CD4-positive, alpha-beta memory T cell (primary cell): ENCODE measurements at regions not wholly inside any gene's neighbourhood (a gene's known extent, or its start where the extent isn't known, plus 50 kb on each side); places are given as distances from the start of the nearest gene placed in this dataset.

Source experiments
- CTCF ChIA-PET: fragments of 350-600 bp; sonication (Branson Sonifier 250); formaldehyde crosslinking; loops from one replicate; lab custom pipeline; 2021; ENCODE audit warnings: inconsistent platforms; ENCODE audit not compliant: partially characterized antibody; lab: Charles Lee
- POLR2A ChIA-PET: fragments of 350-600 bp; sonication (Branson Sonifier 250); formaldehyde crosslinking; loops from one replicate; lab custom pipeline; 2021; ENCODE audit not compliant: partially characterized antibody; lab: Charles Lee
- DNase-seq, 5 donors: peaks; one replicate each; pipeline versions ENCODE4 v3.0.0 to v3.0.0-alpha.2; 2020 to 2022; ENCODE audit warnings: mixed read lengths in 1 of 5
- H3K27ac ChIP-seq: one replicate; pipeline ENCODE4 v1.7.0; 2013; ENCODE audit warnings: low read depth, low read length
- H3K27me3 ChIP-seq: 2 replicates; pipeline ENCODE4 v1.7.0; 2013; ENCODE audit warnings: mild to moderate bottlenecking, low read length, moderate library complexity; ENCODE audit not compliant: insufficient read depth
- H3K36me3 ChIP-seq: 2 replicates; pipeline ENCODE4 v1.7.0; 2013; ENCODE audit warnings: mild to moderate bottlenecking, low read length, moderate library complexity; ENCODE audit not compliant: insufficient read depth
- H3K4me1 ChIP-seq: 2 replicates; pipeline ENCODE4 v1.7.0; 2013; ENCODE audit warnings: mild to moderate bottlenecking, low read length, moderate library complexity; ENCODE audit not compliant: insufficient read depth
- H3K4me3 ChIP-seq, 2 donors: one replicate each; pipeline ENCODE4 v1.7.0; 2013; ENCODE audit warnings: low read length in 2 of 2, mild to moderate bottlenecking in 1 of 2
- H3K9me3 ChIP-seq, 2 donors: one replicate each; pipeline ENCODE4 v1.7.0; 2013; ENCODE audit warnings: low read length in 2 of 2, control low read depth in 1 of 2; ENCODE audit not compliant: control insufficient read depth in 1 of 2
- H3K27ac Mint-ChIP-seq, 7 donors: one replicate each; pipeline ENCODE4 v1.8.0; 2020 to 2021; ENCODE audit warnings: mixed read lengths in 7 of 7, mild to moderate bottlenecking in 6 of 7, inconsistent platforms in 3 of 7, moderate library complexity in 3 of 7
- H3K27me3 Mint-ChIP-seq, 2 donors: one replicate each; pipeline ENCODE4 v1.8.0; 2020 to 2021; ENCODE audit warnings: mixed read lengths in 2 of 2
- H3K36me3 Mint-ChIP-seq, 2 donors: one replicate each; pipeline ENCODE4 v1.8.0; 2020 to 2021; ENCODE audit warnings: mixed read lengths in 2 of 2, inconsistent platforms in 1 of 2, mild to moderate bottlenecking in 1 of 2
- H3K4me1 Mint-ChIP-seq, 4 donors: one replicate each; pipeline ENCODE4 v1.8.0; 2020 to 2021; ENCODE audit warnings: mixed read lengths in 4 of 4, mild to moderate bottlenecking in 1 of 4
- H3K4me3 Mint-ChIP-seq, 8 donors: one replicate each; pipeline ENCODE4 v1.8.0; 2020 to 2021; ENCODE audit warnings: mixed read lengths in 8 of 8, mild to moderate bottlenecking in 7 of 8, moderate library complexity in 6 of 8, inconsistent platforms in 3 of 8
- H3K9me3 Mint-ChIP-seq, 8 donors: one replicate each; pipeline ENCODE4 v1.8.0; 2020 to 2021; ENCODE audit warnings: mixed read lengths in 8 of 8, mild to moderate bottlenecking in 5 of 8, inconsistent platforms in 3 of 8, moderate library complexity in 1 of 8
- intact Hi-C: fragments of 100-400 bp; cut with micrococcal nuclease; formaldehyde crosslinking; loops from one replicate; pipeline ENCODE4 v1.15.1; 2023

GRCh38 chr11:22920939-22921565 lies 60.8 kb upstream of the CCDC179 start:
- intact Hi-C loops: no loop called here
- H3K4me1 Mint-ChIP-seq: peaks cover 0 to 5% (median 3%) of the 10 kb centered on the region in 4 donors
- no peak overlapping the region for H3K4me3 Mint-ChIP-seq
- peak overlapping the region in 1 of 7 donors; percentile 50 for H3K27ac Mint-ChIP-seq
- Histone ChIP-seq H3K27ac (no peak overlapping the region), H3K27me3 (no peaks in the 10 kb centered on the region), H3K9me3 (no peaks in the 10 kb centered on the region), H3K4me1 (no peaks in the 10 kb centered on the region), H3K4me3 (no peak overlapping the region), H3K36me3 (no peaks in the 10 kb centered on the region)
- DNase-seq: no peak
- ChIA-PET CTCF (no interaction called here), POLR2A (no interaction called here)
- peaks cover 0 to 3% of the 10 kb centered on the region in 2 donors for H3K36me3 Mint-ChIP-seq
- no peaks in the 10 kb centered on the region for H3K27me3 Mint-ChIP-seq
- H3K9me3 Mint-ChIP-seq: peaks cover 0 to 1% (median 0%) of the 10 kb centered on the region in 8 donors

GRCh38 chr11:22922672-22923071 lies 62.4 kb upstream of the CCDC179 start:
- H3K36me3 Mint-ChIP-seq: peaks cover 0 to 3% of the 10 kb centered on the region in 2 donors
- no peaks in the 10 kb centered on the region for H3K27me3 Mint-ChIP-seq
- no peak for DNase-seq
- peaks cover 0 to 1% (median 0%) of the 10 kb centered on the region in 8 donors for H3K9me3 Mint-ChIP-seq
- H3K4me1 Mint-ChIP-seq: peaks cover 0 to 5% (median 3%) of the 10 kb centered on the region in 4 donors
- H3K27ac Mint-ChIP-seq: no peak overlapping the region
- POLR2A ChIA-PET: no interaction called here
- intact Hi-C loops: no loop called here
- H3K27ac ChIP-seq: no peak overlapping the region
- CTCF ChIA-PET: no interaction called here
- no peak overlapping the region for H3K4me3 Mint-ChIP-seq
- H3K4me1 ChIP-seq: no peaks in the 10 kb centered on the region
- H3K36me3 ChIP-seq: no peaks in the 10 kb centered on the region
- H3K9me3 ChIP-seq: no peaks in the 10 kb centered on the region
- H3K4me3 ChIP-seq: no peak overlapping the region
- H3K27me3 ChIP-seq: no peaks in the 10 kb centered on the region

- Histone ChIP-seq H3K4me3 (no peak overlapping the region), H3K36me3 (no peaks in the 10 kb centered on the region), H3K9me3 (no peaks in the 10 kb centered on the region), H3K27me3 (no peaks in the 10 kb centered on the region), H3K4me1 (no peaks in the 10 kb centered on the region), H3K27ac (no peak overlapping the region)
- peaks cover 0 to 7% (median 4%) of the 10 kb centered on the region in 4 donors for H3K4me1 Mint-ChIP-seq
- POLR2A ChIA-PET: no interaction called here
- no peak overlapping the region for H3K4me3 Mint-ChIP-seq
- H3K27me3 Mint-ChIP-seq: no peaks in the 10 kb centered on the region
- intact Hi-C loops: no loop called here
- no peak overlapping the region for H3K27ac Mint-ChIP-seq
- no peak for DNase-seq
- H3K9me3 Mint-ChIP-seq: peaks cover 0 to 1% (median 0%) of the 10 kb centered on the region in 8 donors
- CTCF ChIA-PET: no interaction called here
- peaks cover 0 to 3% of the 10 kb centered on the region in 2 donors for H3K36me3 Mint-ChIP-seq
Observed at GRCh38 chr11:22923561-22923960, 63.3 kb upstream of the CCDC179 start.

GRCh38 chr11:22926341-22926740 lies 66.1 kb upstream of the CCDC179 start:
- Histone ChIP-seq H3K4me3 (no peak overlapping the region), H3K9me3 (no peaks in the 10 kb centered on the region), H3K27me3 (no peaks in the 10 kb centered on the region), H3K36me3 (no peaks in the 10 kb centered on the region), H3K27ac (no peak overlapping the region), H3K4me1 (no peaks in the 10 kb centered on the region)
- Mint-ChIP-seq H3K4me1 (peaks cover 0 to 2% (median under 1%) of the 10 kb centered on the region in 4 donors), H3K36me3 (peaks cover 0 to 3% of the 10 kb centered on the region in 2 donors), H3K27me3 (no peaks in the 10 kb centered on the region), H3K9me3 (no peaks in the 10 kb centered on the region), H3K27ac (no peak overlapping the region), H3K4me3 (no peak overlapping the region)
- no peak for DNase-seq
- CTCF ChIA-PET: no interaction called here
- POLR2A ChIA-PET: no interaction called here
- intact Hi-C loops: no loop called here

GRCh38 chr11:22927793-22928192 lies 67.5 kb upstream of the CCDC179 start:
- Mint-ChIP-seq H3K9me3 (no peaks in the 10 kb centered on the region), H3K27ac (no peak overlapping the region), H3K27me3 (no peaks in the 10 kb centered on the region), H3K4me1 (peaks cover 0 to 2% (median under 1%) of the 10 kb centered on the region in 4 donors), H3K4me3 (no peak overlapping the region), H3K36me3 (peaks cover 0 to 3% of the 10 kb centered on the region in 2 donors)
- ChIA-PET POLR2A (no interaction called here), CTCF (no interaction called here)
- no peak overlapping the region for H3K4me3 ChIP-seq
- no peaks in the 10 kb centered on the region for H3K27me3 ChIP-seq
- H3K27ac ChIP-seq: no peak overlapping the region
- DNase-seq: no peak
- H3K4me1 ChIP-seq: no peaks in the 10 kb centered on the region
- intact Hi-C loops: no loop called here
- no peaks in the 10 kb centered on the region for H3K36me3 ChIP-seq
- H3K9me3 ChIP-seq: no peaks in the 10 kb centered on the region

GRCh38 chr11:22928207-22928917 lies 68.1 kb upstream of the CCDC179 start:
- no peaks in the 10 kb centered on the region for H3K4me1 ChIP-seq
- intact Hi-C loops: no loop called here

GRCh38 chr11:22930816-22931594 lies 70.7 kb upstream of the CCDC179 start:
- Mint-ChIP-seq H3K36me3 (no peaks in the 10 kb centered on the region), H3K9me3 (no peaks in the 10 kb centered on the region), H3K4me3 (no peak overlapping the region), H3K4me1 (peaks cover 0 to 2% (median under 1%) of the 10 kb centered on the region in 4 donors), H3K27me3 (no peaks in the 10 kb centered on the region), H3K27ac (no peak overlapping the region)
- no peak for DNase-seq
- Histone ChIP-seq H3K36me3 (no peaks in the 10 kb centered on the region), H3K4me3 (no peak overlapping the region), H3K27ac (no peak overlapping the region), H3K9me3 (no peaks in the 10 kb centered on the region), H3K27me3 (no peaks in the 10 kb centered on the region), H3K4me1 (no peaks in the 10 kb centered on the region)
- CTCF ChIA-PET: no interaction called here
- intact Hi-C loops: no loop called here
- POLR2A ChIA-PET: no interaction called here

More at GRCh38 chr11:22928207-22928917, 68.1 kb upstream of the CCDC179 start:
- Histone ChIP-seq H3K4me3 (no peak overlapping the region), H3K36me3 (no peaks in the 10 kb centered on the region), H3K9me3 (no peaks in the 10 kb centered on the region), H3K27ac (no peak overlapping the region), H3K27me3 (no peaks in the 10 kb centered on the region)
- DNase-seq: no peak
- no peak overlapping the region for H3K4me3 Mint-ChIP-seq
- H3K27me3 Mint-ChIP-seq: no peaks in the 10 kb centered on the region
- H3K36me3 Mint-ChIP-seq: peaks cover 0 to 3% of the 10 kb centered on the region in 2 donors
- no peaks in the 10 kb centered on the region for H3K9me3 Mint-ChIP-seq
- H3K27ac Mint-ChIP-seq: no peak overlapping the region
- CTCF ChIA-PET: interaction anchor here (0.9 kb wide), 1 partner anchor 53 kb away, joined by 4 read pairs; no protein-coding TSS in a partner anchor
- peaks cover 0 to 2% (median under 1%) of the 10 kb centered on the region in 4 donors for H3K4me1 Mint-ChIP-seq
- POLR2A ChIA-PET: no interaction called here
